ENCODE measurements at regions not wholly inside any gene's neighbourhood (a gene's known extent, or its start where the extent isn't known, plus 50 kb on each side); places are given as distances from the start of the nearest gene placed in this dataset.

- no peak for DNase-seq (ENCODE audit: low read depth in 4 of 4, low spot score in 2 of 4)
These were observed 103.5 kb upstream of the SERP2 start for GRCh38 chr13:44270150-44270549.

- no peak for DNase-seq (ENCODE audit: low read depth in 4 of 4, low spot score in 2 of 4)
These were observed 102.6 kb upstream of the SERP2 start for GRCh38 chr13:44271031-44271455.

GRCh38 chr13:44271473-44271872 lies 102.2 kb upstream of the SERP2 start:
- no peak for DNase-seq (ENCODE audit: low read depth in 4 of 4, low spot score in 2 of 4)

DNA sequence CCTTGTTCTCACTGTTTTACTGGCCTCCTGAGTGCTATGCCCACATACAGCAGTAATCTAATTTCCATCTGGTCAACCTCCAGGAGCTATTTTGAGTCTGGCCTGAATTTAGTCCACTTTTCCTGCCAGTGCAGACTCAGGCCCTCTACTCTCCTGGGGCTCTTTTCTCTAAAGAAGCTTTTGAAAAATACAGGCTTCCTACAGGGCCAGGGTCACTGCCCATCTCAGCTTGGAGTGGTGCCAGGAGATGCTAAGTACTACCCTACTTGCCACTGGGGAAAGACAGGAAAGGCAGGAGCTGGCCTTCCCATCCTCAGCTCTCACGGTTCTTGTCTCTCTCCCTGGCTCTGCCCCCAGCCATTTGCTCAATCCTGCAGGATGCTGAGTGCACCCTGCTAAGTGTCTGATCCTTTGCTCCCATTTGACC lies 101.7 kb upstream of the SERP2 start:
- DNase-seq (ENCODE audit: low read depth in 4 of 4, low spot score in 2 of 4) = no peak

DNA sequence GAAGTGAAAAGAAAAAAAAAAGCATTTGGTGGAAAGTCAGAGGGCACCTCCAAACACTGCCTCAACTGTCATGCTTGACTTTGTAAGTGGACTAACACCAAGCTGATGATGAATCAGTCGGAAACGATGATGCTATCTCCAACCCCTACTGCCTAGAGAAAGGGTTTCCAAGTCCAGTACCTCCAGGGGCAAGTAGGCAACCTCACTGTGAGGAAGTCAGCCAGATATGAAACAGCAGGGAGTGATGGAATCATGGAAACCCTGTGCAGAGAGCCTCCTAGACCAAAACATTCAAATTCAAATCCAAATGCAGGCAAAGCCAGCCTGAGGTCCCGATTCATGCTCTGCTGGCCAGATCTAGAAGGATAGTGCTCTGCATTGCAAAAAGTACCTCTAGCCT lies 100.9 kb upstream of the SERP2 start:
- DNase-seq (ENCODE audit: low read depth in 4 of 4, low spot score in 2 of 4) = no peak

DNA sequence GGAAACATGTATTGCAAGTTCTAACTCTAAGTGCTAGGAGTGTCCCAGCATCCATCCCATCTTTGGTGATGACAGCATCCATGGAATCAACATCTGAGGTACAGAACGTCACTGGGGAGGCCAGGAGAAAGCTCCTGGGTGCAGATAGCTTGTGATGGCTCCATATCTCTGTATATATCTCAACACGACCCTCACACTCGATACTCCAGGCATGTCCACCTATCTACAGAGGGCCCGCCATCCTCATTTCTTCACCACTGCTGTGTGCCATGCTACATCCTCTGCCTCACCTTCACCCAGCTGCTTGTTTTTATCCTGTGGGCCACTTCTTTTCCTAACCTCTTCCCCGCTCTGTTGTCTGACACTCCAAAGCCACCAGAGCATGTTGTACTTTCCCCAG lies 100.4 kb upstream of the SERP2 start:
- DNase-seq (ENCODE audit: low read depth in 4 of 4, low spot score in 2 of 4) = no peak

GRCh38 chr13:44273991-44274770 lies 99.4 kb upstream of the SERP2 start:
- DNase-seq (ENCODE audit: low read depth in 4 of 4, low spot score in 2 of 4) = no peak

DNA sequence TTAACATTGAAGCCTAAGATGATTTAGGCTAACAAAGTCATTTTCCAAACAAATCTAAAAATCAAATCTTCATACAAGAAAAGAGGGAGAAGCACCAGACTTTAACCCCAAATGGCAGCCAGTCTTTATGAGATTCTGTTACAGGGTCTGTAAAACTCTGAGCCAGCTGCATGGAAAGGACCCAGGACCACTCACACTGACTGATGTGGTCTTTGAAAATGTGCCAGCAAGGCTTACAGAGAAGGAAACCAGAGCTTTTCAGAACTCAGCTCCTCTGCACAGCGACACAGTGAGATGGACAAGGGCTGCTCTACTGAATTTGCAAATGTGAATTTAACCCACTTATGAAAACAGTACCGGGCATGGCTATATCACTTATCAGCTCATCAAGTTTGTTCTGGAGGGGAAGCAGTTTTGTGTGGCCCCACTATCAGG lies 98.8 kb upstream of the SERP2 start:
- no peak for DNase-seq (ENCODE audit: low read depth in 4 of 4, low spot score in 2 of 4)

GRCh38 chr13:44275381-44275780 lies 98.2 kb upstream of the SERP2 start:
- no peak for DNase-seq (ENCODE audit: low read depth in 4 of 4, low spot score in 2 of 4)

- no peak for DNase-seq (ENCODE audit: low read depth in 4 of 4, low spot score in 2 of 4)
These were observed 97.6 kb upstream of the SERP2 start for GRCh38 chr13:44276061-44276460.

DNA sequence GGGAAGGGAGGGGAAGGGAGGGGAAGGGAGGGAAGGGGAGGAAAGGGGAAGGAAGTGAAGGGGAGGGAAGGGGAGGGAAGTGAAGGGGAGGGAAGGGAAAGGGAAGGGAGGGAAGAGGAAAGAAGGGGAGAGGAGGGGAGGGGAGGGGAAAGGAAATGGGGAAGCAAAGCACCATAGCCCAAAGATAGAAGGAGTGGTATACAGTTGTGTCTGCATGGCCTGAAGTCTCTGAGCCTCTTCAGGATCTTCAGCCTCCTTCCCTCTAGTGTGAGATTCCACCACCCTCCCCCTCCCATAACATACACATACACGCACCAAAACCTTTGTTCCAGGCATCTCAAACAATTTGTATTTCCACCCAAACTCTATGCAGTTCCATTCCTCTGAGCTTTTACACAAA lies 96.2 kb upstream of the SERP2 start:
- DNase-seq (ENCODE audit: low read depth in 4 of 4, low spot score in 2 of 4) = no peak

GRCh38 chr13:44278166-44278565 lies 95.5 kb upstream of the SERP2 start:
- DNase-seq (ENCODE audit: low read depth in 4 of 4, low spot score in 2 of 4) = no peak

- DNase-seq (ENCODE audit: low read depth in 4 of 4, low spot score in 2 of 4) = no peak
These were observed 93.2 kb upstream of the SERP2 start for GRCh38 chr13:44280456-44280855.

DNA sequence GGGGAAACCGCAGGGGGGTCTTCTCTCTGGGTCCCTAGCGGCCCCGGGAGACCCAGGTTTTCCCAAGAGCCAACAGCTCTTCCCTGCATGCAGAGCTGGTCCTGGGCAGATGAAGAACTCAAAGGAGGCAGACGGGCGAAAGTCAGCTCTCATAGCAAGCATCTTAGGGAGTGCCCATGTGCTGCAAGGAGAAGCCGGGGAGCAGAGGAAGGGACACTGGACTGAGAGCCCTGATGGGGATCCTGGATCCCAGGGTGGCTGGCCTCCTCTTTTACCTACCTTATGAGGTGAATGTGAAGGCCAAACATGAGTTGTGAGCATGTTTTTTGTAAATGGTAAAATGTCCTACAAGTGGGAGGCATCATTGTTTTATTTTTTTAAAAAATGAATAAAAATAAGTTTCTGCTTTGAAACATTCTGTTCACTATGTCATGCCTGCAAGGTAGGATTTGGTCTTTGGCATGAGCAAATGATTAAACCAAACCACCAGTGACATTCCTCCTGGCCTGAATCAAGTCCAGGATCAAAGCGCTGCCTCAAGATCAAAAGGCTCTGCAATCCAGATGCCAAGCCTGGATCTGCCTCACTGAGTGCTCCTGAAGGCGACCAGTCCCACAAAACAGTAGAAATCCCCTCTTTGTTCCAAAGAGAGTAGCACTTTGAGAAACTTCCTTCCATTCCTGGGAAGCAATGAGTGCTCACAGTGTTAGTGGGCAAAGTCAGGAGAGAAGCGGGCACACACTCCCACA lies 92.2 kb upstream of the SERP2 start:
- DNase-seq (ENCODE audit: low read depth in 4 of 4, low spot score in 2 of 4) = no peak

DNA sequence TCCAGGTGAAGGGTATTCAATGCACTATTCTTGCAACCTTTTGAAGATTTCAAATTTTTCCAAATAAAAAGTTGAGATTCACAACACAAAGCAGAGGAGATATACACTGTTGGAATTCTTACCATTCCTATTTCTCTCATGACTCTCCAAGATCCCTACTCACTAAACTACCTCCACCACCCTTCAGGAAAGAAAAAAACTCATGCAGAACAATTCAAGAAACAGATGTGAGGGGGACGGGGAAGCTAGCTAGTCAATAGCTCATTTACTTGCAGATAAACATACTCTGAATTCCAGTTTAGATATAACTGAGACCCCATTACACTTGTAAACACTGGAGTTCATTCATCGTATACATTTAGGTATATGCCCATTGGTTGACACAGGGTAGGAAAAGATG lies 90.0 kb upstream of the SERP2 start:
- no peak for DNase-seq (ENCODE audit: low read depth in 4 of 4, low spot score in 2 of 4)

GRCh38 chr13:44287958-44288357 lies 85.7 kb upstream of the SERP2 start:
- no peak for DNase-seq (ENCODE audit: low read depth in 4 of 4, low spot score in 2 of 4)

GRCh38 chr13:44292545-44292944 lies 81.1 kb upstream of the SERP2 start:
- DNase-seq (ENCODE audit: low read depth in 4 of 4, low spot score in 2 of 4) = no peak

DNA sequence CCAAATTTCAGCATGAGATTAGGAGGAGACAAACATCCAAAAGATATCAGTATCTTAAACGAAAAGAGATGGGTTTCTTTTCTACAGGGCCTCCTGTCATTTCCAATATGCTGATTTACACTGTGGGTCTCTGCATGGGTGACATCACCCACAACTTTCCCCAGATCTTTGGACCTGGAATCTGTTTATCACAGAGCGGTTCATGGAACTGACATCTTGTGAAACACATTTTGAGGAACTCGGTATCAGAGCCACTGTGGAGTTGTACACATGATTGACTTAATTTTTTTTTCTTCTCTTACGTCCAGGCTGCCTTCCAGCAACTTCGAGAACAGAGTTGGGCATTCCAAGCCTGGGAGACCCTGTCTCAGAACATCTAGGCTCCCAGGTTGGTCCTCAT lies 80.2 kb upstream of the SERP2 start:
- DNase-seq (ENCODE audit: low read depth in 4 of 4, low spot score in 2 of 4) = no peak

- DNase-seq (ENCODE audit: low read depth in 4 of 4, low spot score in 2 of 4) = no peak
These were observed 79.5 kb upstream of the SERP2 start for GRCh38 chr13:44293908-44294735.

- DNase-seq (ENCODE audit: low read depth in 4 of 4, low spot score in 2 of 4) = no peak
These were observed 78.7 kb upstream of the SERP2 start for GRCh38 chr13:44294876-44295275.

GRCh38 chr13:44296856-44297255 lies 76.8 kb upstream of the SERP2 start:
- DNase-seq (ENCODE audit: low read depth in 4 of 4, low spot score in 2 of 4) = no peak

Measured in left renal cortex interstitium (tissue), 4 donors.